ENCODE measurements at regions not wholly inside any gene's neighbourhood (a gene's known extent, or its start where the extent isn't known, plus 50 kb on each side); places are given as distances from the start of the nearest gene placed in this dataset.

- no peak for TF ChIP-seq EZH2 (IDR thresholded peaks at IDR 0.05)
- no peak for TF ChIP-seq POLR2AphosphoS5 (IDR thresholded peaks at IDR 0.05; ENCODE audit: borderline replicate concordance, low read depth, low read length)
- TF ChIP-seq FOXP2 (optimal IDR thresholded peaks at IDR 0.05; ENCODE audit: control extremely low read depth, extremely low read length, insufficient read depth) = no peak
Measured at GRCh38 chr6:166728884-166729530, 102.0 kb upstream of the RPS6KA2 start.
